NK-92 treated with Interleukin-12 subunit alpha and Interleukin-12 subunit beta, amount 100 ng/mL, for 24 hours (cell line): ENCODE measurements at regions not wholly inside any gene's neighbourhood (a gene's known extent, or its start where the extent isn't known, plus 50 kb on each side); places are given as distances from the start of the nearest gene placed in this dataset.

Source experiments
- DNase-seq: peaks from one replicate; lab custom pipeline; 2025; lab: John Stamatoyannopoulos, UW

- DNase-seq, result no peak
These were observed 50.2 kb upstream of the CXCL14 start for GRCh38 chr5:135628771-135629563.
